Lung microvascular endothelial cell (primary cell): ENCODE measurements at regions not wholly inside any gene's neighbourhood (a gene's known extent, or its start where the extent isn't known, plus 50 kb on each side); places are given as distances from the start of the nearest gene placed in this dataset.

Experiments
- DNase-seq, 2 donors: peaks; one replicate each; pipeline versions ENCODE4 v3.0.0 to v3.0.0-alpha.2; 2010; ENCODE audit warnings: low read depth in 2 of 2

- no peak for DNase-seq
Measured at GRCh38 chr18:7288544-7288943, 57.7 kb downstream of the LRRC30 start.

GRCh38 chr18:7290077-7290476 lies 59.2 kb downstream of the LRRC30 start:
- no peak for DNase-seq

- DNase-seq: peak in 1 of 2 donors; percentile 24
Measured at GRCh38 chr18:7291046-7291445, 60.2 kb downstream of the LRRC30 start.

- DNase-seq: no peak
Measured at GRCh38 chr18:7298149-7298548, 67.3 kb downstream of the LRRC30 start.

GRCh38 chr18:7301094-7301493 lies 70.2 kb downstream of the LRRC30 start:
- DNase-seq: peak in 1 of 2 donors; percentile 3

- no peak for DNase-seq
Measured at GRCh38 chr18:7303316-7304060, 72.6 kb downstream of the LRRC30 start.

- DNase-seq: no peak
Measured at GRCh38 chr18:7304061-7304370, 73.1 kb downstream of the LRRC30 start.

- DNase-seq: no peak
Measured at GRCh38 chr18:7305416-7305815, 74.5 kb downstream of the LRRC30 start.

- no peak for DNase-seq
Measured at GRCh38 chr18:7307030-7307429, 76.1 kb downstream of the LRRC30 start.

GRCh38 chr18:7307526-7307925 lies 76.6 kb downstream of the LRRC30 start:
- DNase-seq: no peak

GRCh38 chr18:7317804-7318231 lies 86.9 kb downstream of the LRRC30 start:
- no peak for DNase-seq

GRCh38 chr18:7319161-7319560 lies 88.3 kb downstream of the LRRC30 start:
- no peak for DNase-seq

GRCh38 chr18:7321831-7322230 lies 90.9 kb downstream of the LRRC30 start:
- DNase-seq: no peak

GRCh38 chr18:7322817-7323485 lies 92.1 kb downstream of the LRRC30 start:
- DNase-seq: no peak

- DNase-seq: peak in 1 of 2 donors; percentile 57
Measured at GRCh38 chr18:7325126-7325430, 94.2 kb downstream of the LRRC30 start.

GRCh38 chr18:7329016-7329415 lies 98.1 kb downstream of the LRRC30 start:
- DNase-seq: peak in 1 of 2 donors; percentile 28

- no peak for DNase-seq
Measured at GRCh38 chr18:7332452-7332851, 101.6 kb downstream of the LRRC30 start.

- DNase-seq: no peak
Measured at GRCh38 chr18:7333025-7333562, 102.2 kb downstream of the LRRC30 start.

GRCh38 chr18:7334973-7335568 lies 104.2 kb downstream of the LRRC30 start:
- no peak for DNase-seq

- no peak for DNase-seq
Measured at GRCh38 chr18:7336623-7337022, 105.7 kb downstream of the LRRC30 start.

- DNase-seq: no peak
Measured at GRCh38 chr18:7338846-7339245, 108.0 kb downstream of the LRRC30 start.

GRCh38 chr18:7341581-7342337 lies 110.9 kb downstream of the LRRC30 start:
- no peak for DNase-seq
